OCI-LY1 (cell line): ENCODE measurements at regions not wholly inside any gene's neighbourhood (a gene's known extent, or its start where the extent isn't known, plus 50 kb on each side); places are given as distances from the start of the nearest gene placed in this dataset.
"Not testable (repeated sequence)": the region's sequence is repeated elsewhere in the genome, so short reads cannot be mapped to it uniquely, and the experiment has no call there.

Source experiments
- H2AFZ ChIP-seq: fragments of 200-600 bp; sonication (generic), shearing (Covaris generic); 2 replicates; pipeline ENCODE4 v1.6.0; 2014; ENCODE audit warnings: antibody characterized with exemption, mild to moderate bottlenecking, low read length
- H3F3A ChIP-seq: fragments of 200-600 bp; sonication (generic), shearing (Covaris generic); 2 replicates; pipeline ENCODE4 v1.6.0; 2014; ENCODE audit warnings: mild to moderate bottlenecking, antibody characterized with exemption, low read length, moderate library complexity; ENCODE audit not compliant: insufficient read depth
- H3K27ac ChIP-seq: fragments of 200-600 bp; sonication (generic); 2 replicates; pipeline ENCODE4 v1.5.1; 2014; ENCODE audit warnings: low read length, mixed run types, mild to moderate bottlenecking, low read depth; ENCODE audit not compliant: poor library complexity, severe bottlenecking
- H3K27me3 ChIP-seq: fragments of 200-600 bp; sonication (generic); 2 replicates; pipeline ENCODE4 v1.6.0; 2014; ENCODE audit warnings: antibody characterized with exemption, mild to moderate bottlenecking, low read length, moderate library complexity; ENCODE audit not compliant: insufficient read depth
- H3K36me3 ChIP-seq: fragments of 200-600 bp; sonication (generic); 2 replicates; pipeline ENCODE4 v1.6.1; 2014; ENCODE audit warnings: mild to moderate bottlenecking, antibody characterized with exemption, low read length, moderate library complexity, mixed read lengths; ENCODE audit not compliant: insufficient read depth
- H3K4me1 ChIP-seq: fragments of 200-600 bp; sonication (generic); 2 replicates; pipeline ENCODE4 v1.5.1; 2014; ENCODE audit warnings: mild to moderate bottlenecking, low read length, moderate library complexity; ENCODE audit not compliant: insufficient read depth, severe bottlenecking
- H3K4me2 ChIP-seq: fragments of 200-600 bp; sonication (generic), shearing (Covaris generic); 2 replicates; pipeline ENCODE4 v1.6.1; 2014; ENCODE audit warnings: low read length
- H3K4me3 ChIP-seq: fragments of 200-600 bp; sonication (generic); 2 replicates; pipeline ENCODE4 v1.5.1; 2014; ENCODE audit warnings: low read length, low read depth, mild to moderate bottlenecking, mixed read lengths; ENCODE audit not compliant: poor library complexity, severe bottlenecking
- H3K79me2 ChIP-seq: fragments of 200-600 bp; shearing (Covaris generic); 2 replicates; pipeline ENCODE4 v1.6.1; 2016; ENCODE audit warnings: mixed run types, low read length, mixed read lengths; ENCODE audit not compliant: insufficient read depth
- H3K9ac ChIP-seq: fragments of 200-600 bp; sonication (generic), shearing (Covaris generic); 2 replicates; pipeline ENCODE4 v1.6.1; 2014; ENCODE audit warnings: mild to moderate bottlenecking, low read length, mixed read lengths
- H3K9me2 ChIP-seq: fragments of 200-600 bp; sonication (generic), shearing (Covaris generic); 2 replicates; pipeline ENCODE4 v1.6.1; 2014; ENCODE audit warnings: low read depth, mild to moderate bottlenecking, low read length, mixed read lengths
- H3K9me3 ChIP-seq: fragments of 200-600 bp; shearing (Covaris generic); 2 replicates; pipeline ENCODE4 v1.6.1; 2014; ENCODE audit warnings: low read length, mixed read lengths
- H4K20me1 ChIP-seq: fragments of 200-600 bp; sonication (generic), shearing (Covaris generic); 2 replicates; pipeline ENCODE4 v1.6.0; 2016; ENCODE audit warnings: mild to moderate bottlenecking, low read length; ENCODE audit not compliant: insufficient read depth
- EZH2 ChIP-seq: fragments of 200-600 bp; sonication (generic), shearing (Covaris generic); IDR thresholded peaks from 2 replicates; pipeline ENCODE4 v1.8.0; 2017; ENCODE audit warnings: borderline replicate concordance, mixed run types, mild to moderate bottlenecking, antibody characterized with exemption, low read length, moderate library complexity, mixed read lengths
- TF ChIP-seq, protein P1 (sequence below): fragments of 200-600 bp; sonication (generic), shearing (Covaris generic); IDR thresholded peaks from 2 replicates; pipeline ENCODE4 v1.5.1; 2017; ENCODE audit warnings: mild to moderate bottlenecking, antibody characterized with exemption, low read length, moderate library complexity, mixed read lengths

DNA sequence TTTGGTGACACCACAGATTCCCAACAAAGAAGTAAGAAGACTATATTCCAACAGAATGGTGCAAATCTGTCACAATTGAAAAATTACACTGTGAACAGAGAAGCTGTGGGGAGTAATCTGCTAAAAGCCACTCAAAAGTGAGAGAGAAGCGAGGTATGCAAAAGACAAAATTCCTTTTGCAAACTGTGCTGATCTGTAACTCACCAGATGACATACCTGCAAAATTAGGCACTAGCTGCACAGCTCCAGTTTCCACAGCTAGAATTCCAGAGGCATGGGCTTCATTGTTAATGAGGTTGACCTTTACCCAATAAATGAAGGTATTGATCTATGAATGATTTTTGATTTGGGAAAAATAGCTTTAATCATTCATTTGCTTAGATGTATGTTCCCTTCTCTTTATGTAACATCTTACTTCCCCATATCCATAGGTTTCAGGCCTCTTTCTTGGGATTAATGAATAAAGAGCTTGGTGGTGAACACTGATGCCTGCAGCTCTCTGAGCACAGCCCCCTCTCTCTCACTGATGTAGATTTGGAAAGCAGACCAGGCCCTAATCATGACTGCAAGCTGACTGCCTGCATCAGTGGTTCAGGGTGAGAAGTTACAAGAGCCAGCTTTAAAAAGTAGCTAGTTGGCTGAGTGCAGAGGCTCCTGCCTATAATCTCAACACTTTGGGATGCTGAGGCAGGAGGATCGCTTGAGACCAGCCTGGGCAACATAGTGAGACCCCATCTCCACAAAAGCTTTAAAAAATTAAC, 85.2 kb downstream of the LACC1 start:
- Histone ChIP-seq H4K20me1 (no peaks in the 10 kb centered on the region), H3F3A (no peaks in the 10 kb centered on the region), H3K27me3 (no peaks in the 10 kb centered on the region), H3K9ac (no peak overlapping the region), H3K36me3 (no peaks in the 10 kb centered on the region), H2AFZ (no peak overlapping the region), H3K27ac (no peak overlapping the region), H3K4me3 (no peak overlapping the region), H3K9me2 (no peaks in the 10 kb centered on the region), H3K4me2 (no peak overlapping the region), H3K4me1 (no peaks in the 10 kb centered on the region), H3K79me2 (no peaks in the 10 kb centered on the region), H3K9me3 (no peaks in the 10 kb centered on the region)
- TF ChIP-seq, protein P1, sequence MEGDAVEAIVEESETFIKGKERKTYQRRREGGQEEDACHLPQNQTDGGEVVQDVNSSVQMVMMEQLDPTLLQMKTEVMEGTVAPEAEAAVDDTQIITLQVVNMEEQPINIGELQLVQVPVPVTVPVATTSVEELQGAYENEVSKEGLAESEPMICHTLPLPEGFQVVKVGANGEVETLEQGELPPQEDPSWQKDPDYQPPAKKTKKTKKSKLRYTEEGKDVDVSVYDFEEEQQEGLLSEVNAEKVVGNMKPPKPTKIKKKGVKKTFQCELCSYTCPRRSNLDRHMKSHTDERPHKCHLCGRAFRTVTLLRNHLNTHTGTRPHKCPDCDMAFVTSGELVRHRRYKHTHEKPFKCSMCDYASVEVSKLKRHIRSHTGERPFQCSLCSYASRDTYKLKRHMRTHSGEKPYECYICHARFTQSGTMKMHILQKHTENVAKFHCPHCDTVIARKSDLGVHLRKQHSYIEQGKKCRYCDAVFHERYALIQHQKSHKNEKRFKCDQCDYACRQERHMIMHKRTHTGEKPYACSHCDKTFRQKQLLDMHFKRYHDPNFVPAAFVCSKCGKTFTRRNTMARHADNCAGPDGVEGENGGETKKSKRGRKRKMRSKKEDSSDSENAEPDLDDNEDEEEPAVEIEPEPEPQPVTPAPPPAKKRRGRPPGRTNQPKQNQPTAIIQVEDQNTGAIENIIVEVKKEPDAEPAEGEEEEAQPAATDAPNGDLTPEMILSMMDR = no peak
- TF ChIP-seq EZH2 = no peak

DNA sequence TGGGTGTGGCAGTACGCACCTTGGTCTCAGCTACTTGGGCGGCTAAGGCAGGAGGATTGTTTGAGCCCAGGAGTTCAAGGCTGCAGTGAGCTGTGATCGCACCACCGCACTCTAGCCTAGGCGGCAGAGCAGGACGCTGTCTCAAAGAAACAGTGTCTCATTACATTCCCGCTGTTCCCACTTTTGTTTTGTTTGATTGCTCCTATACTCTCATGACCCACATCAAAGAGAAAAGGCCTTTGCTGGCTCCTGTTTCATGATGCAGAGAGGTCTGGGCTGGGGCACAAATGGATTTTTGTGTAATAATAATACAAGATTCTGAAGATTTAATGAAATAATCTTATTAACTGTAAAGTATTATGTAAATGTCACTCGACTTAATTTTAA, 85.7 kb downstream of the LACC1 start:
- Histone ChIP-seq H3K4me2 (no peak overlapping the region), H4K20me1 (no peaks in the 10 kb centered on the region), H3K27ac (no peak overlapping the region), H3K9me3 (no peaks in the 10 kb centered on the region), H3F3A (no peaks in the 10 kb centered on the region), H3K4me3 (no peak overlapping the region), H3K9me2 (no peaks in the 10 kb centered on the region), H3K4me1 (no peaks in the 10 kb centered on the region), H3K9ac (no peak overlapping the region), H3K79me2 (no peaks in the 10 kb centered on the region), H3K36me3 (no peaks in the 10 kb centered on the region), H3K27me3 (no peaks in the 10 kb centered on the region), H2AFZ (no peak overlapping the region)
- TF ChIP-seq, protein P1 = no peak
- no peak for TF ChIP-seq EZH2

DNA sequence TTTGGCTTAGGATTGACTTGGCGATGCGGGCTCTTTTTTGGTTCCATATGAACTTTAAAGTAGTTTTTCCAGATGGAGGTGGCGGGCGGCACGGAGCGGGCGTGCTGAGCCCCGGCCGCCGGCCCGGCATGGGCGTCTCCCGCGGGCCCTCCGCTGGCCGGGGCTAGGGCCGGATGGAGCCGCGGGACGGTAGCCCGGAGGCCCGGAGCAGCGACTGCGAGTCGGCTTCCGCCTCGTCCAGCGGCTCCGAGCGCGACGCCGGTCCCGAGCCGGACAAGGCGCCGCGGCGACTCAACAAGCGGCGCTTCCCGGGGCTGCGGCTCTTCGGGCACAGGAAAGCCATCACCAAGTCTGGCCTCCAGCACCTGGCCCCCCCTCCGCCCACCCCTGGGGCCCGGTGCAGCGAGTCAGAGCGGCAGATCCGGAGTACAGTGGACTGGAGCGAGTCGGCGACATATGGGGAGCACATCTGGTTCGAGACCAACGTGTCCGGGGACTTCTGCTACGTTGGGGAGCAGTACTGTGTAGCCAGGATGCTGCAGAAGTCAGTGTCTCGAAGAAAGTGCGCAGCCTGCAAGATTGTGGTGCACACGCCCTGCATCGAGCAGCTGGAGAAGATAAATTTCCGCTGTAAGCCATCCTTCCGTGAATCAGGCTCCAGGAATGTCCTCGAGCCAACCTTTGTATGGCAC, 88.7 kb downstream of the LACC1 start:
- H3K4me3 ChIP-seq, H3K4me1 ChIP-seq, H3K79me2 ChIP-seq, H3K36me3 ChIP-seq, H2AFZ ChIP-seq, H3K9ac ChIP-seq, H3F3A ChIP-seq, H3K9me2 ChIP-seq, H3K27ac ChIP-seq, H3K4me2 ChIP-seq, H3K27me3 ChIP-seq, H4K20me1 ChIP-seq, H3K9me3 ChIP-seq: not testable (repeated sequence)

DNA sequence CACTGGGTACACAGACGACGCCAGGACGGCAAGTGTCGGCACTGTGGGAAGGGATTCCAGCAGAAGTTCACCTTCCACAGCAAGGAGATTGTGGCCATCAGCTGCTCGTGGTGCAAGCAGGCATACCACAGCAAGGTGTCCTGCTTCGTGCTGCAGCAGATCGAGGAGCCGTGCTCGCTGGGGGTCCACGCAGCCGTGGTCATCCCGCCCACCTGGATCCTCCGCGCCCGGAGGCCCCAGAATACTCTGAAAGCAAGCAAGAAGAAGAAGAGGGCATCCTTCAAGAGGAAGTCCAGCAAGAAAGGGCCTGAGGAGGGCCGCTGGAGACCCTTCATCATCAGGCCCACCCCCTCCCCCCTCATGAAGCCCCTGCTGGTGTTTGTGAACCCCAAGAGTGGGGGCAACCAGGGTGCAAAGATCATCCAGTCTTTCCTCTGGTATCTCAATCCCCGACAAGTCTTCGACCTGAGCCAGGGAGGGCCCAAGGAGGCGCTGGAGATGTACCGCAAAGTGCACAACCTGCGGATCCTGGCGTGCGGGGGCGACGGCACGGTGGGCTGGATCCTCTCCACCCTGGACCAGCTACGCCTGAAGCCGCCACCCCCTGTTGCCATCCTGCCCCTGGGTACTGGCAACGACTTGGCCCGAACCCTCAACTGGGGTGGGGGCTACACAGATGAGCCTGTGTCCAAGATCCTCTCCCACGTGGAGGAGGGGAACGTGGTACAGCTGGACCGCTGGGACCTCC, 89.4 kb downstream of the LACC1 start:
- H3K27me3 ChIP-seq, H2AFZ ChIP-seq, H3K79me2 ChIP-seq, H3K9me3 ChIP-seq, H3K9me2 ChIP-seq, H3F3A ChIP-seq, H3K27ac ChIP-seq, H3K4me3 ChIP-seq, H4K20me1 ChIP-seq, H3K36me3 ChIP-seq, H3K4me2 ChIP-seq, H3K4me1 ChIP-seq, H3K9ac ChIP-seq: not testable (repeated sequence)

DNA sequence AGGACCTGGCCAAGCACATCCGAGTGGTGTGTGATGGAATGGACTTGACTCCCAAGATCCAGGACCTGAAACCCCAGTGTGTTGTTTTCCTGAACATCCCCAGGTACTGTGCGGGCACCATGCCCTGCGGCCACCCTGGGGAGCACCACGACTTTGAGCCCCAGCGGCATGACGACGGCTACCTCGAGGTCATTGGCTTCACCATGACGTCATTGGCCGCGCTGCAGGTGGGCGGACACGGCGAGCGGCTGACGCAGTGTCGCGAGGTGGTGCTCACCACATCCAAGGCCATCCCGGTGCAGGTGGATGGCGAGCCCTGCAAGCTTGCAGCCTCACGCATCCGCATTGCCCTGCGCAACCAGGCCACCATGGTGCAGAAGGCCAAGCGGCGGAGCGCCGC, 90.2 kb downstream of the LACC1 start:
- not testable (repeated sequence) for H2AFZ ChIP-seq, H3K9ac ChIP-seq, H3K36me3 ChIP-seq

More for the DNA sequence above, 90.2 kb downstream of the LACC1 start:
- not testable (repeated sequence) for H3K4me1 ChIP-seq, H3K9me2 ChIP-seq, H3K4me3 ChIP-seq, H3K27ac ChIP-seq, H4K20me1 ChIP-seq, H3K79me2 ChIP-seq, H3K9me3 ChIP-seq, H3K27me3 ChIP-seq, H3F3A ChIP-seq, H3K4me2 ChIP-seq
